LHCN-M2 (cell line): ENCODE measurements at regions not wholly inside any gene's neighbourhood (a gene's known extent, or its start where the extent isn't known, plus 50 kb on each side); places are given as distances from the start of the nearest gene placed in this dataset.

ENCODE experiments used
- DNase-seq: peaks from one replicate; pipeline ENCODE4 v3.0.0-alpha.2; 2012; ENCODE audit warnings: low read depth

DNA sequence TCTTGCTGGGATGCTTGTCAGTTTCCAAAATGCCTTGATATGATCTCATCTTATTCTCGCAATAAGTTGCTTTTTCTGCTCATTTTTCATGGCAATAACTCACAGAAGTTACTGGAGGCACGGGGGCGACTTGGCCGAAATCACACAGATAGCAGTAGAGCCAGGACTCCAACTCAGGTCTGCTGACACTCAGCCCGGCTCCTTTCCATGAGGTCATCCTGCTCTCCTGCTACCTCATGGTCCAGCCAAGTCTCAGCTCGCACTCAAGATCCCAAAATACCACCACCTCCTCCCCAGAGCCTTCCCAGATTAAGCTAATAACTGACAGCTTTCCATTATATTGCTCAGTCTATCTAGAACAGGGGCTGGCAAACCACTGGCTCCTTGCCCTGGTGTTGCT, 269.5 kb downstream of the MAP2K4 start:
- DNase-seq, result no peak

GRCh38 chr17:12296209-12296625, 275.5 kb downstream of the MAP2K4 start:
- no peak for DNase-seq

- DNase-seq, result no peak
These were observed 280.9 kb downstream of the MAP2K4 start for GRCh38 chr17:12301551-12301950.

GRCh38 chr17:12302711-12303110, 282.0 kb downstream of the MAP2K4 start:
- no peak for DNase-seq

GRCh38 chr17:12310811-12311210, 290.1 kb downstream of the MAP2K4 start:
- no peak for DNase-seq

DNA sequence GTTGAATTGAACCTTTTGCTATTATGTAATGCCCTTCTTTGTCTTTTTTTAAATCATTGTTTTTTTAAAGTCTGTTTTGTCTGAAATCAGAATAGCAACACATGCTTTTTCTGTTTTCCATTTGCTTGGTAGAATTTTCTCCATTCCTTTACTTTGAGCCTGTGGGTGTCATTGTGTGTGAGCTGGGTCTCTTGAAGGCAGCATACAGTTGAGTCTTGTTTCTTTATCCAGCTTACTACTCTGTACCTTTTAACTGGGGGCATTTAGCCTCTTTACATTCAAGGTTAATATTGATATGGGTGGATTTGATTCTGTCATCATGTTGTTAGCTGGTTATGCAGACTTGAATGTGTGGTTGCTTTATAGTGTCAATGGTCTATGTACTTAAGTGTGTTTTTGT, 292.0 kb downstream of the MAP2K4 start:
- DNase-seq, result no peak

GRCh38 chr17:12313786-12314185, 293.1 kb downstream of the MAP2K4 start:
- no peak for DNase-seq

DNA sequence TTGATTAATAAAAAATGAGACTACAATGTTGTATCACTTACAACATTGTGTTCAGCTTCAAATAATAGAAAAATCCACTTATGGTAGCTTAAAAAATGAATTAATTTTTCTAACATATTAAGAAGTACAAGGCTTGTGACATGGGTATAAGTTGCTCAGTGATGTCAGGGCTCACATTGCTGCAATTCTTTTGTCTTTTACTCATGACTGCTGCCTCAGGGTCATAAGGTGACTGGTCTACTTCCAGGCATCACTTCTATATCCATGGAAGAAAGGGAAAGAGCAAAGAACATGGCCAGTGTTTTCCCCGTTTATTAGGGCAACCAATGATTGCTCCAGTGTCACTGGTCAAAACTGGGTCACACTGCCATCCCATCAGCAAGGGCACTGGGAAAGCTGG, 295.3 kb downstream of the MAP2K4 start:
- no peak for DNase-seq

DNA sequence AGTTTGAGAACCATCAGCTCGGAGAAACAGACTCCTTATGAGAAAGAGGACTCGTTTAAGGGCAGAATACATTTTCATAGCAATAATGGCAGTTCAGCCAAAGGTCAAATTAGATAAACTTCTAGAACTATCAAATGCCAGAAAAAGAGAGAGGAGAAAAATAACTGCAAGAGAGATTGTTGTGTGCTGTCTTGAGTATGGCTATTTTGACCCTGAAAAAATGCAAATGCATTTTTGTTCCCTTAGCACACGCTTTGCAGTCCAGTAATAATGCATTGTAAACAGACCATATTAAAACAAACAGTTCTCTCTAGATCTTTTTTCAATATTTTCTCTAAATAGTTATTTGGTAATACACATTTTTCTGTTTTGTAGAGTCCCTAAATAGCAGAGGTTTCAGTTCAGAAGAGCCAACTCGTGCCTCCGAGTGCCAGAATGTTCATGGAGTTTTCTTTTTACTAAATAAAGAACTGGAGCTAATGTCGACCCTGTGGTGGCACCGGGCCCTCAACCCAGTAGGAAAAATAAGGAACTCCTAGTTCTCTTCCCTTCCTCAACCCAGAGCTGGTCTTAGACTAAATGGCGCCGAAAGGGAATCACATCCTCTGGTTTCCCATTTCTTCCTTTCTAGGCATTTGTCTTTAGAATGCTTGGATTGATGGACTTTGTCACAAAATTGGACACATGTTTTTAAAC, 298.0 kb downstream of the MAP2K4 start:
- DNase-seq, result no peak

GRCh38 chr17:12320286-12320685, 299.6 kb downstream of the MAP2K4 start:
- DNase-seq, result peak; percentile 32

DNA sequence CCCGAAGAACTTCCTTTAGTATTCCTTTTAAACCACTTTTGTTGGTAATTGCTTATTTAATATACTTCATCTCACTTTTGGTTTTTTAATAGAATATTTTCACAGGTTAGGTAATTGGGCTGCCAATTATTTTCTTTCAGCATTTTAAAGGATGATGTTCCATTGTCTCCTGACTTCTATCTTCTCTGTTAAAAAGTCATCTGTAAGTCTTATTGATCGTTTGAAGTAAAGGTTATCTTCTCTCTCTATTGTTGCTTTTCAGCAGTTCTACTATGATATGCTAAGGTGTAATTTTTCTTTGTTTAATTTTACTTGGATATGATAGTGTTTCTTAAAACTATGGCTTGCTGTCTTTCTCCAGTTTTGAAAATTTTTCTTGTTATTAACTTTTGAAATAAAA, 307.5 kb downstream of the MAP2K4 start:
- DNase-seq, result no peak

DNA sequence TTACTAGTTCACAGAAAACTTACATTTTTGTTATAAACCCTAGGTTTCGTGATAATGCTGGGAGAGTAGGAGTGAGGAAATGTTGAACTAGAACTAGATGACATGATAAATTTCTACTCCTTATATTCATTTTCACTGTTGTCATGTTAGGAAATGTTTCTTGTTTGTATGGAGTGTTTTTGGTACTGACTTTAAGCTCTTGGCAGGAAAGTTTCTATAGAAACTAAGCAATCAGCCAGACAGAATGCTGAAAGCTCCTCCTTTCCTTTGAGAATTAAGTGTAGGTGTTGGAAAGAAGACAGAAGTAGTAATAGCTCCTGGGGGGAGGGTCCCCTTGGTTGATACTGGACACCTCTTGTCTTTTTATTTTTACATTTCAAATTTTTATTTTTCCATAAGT, 309.8 kb downstream of the MAP2K4 start:
- DNase-seq, result no peak

GRCh38 chr17:12341328-12341727, 320.7 kb downstream of the MAP2K4 start:
- no peak for DNase-seq

GRCh38 chr17:12342161-12342560, 321.5 kb downstream of the MAP2K4 start:
- no peak for DNase-seq

GRCh38 chr17:12342609-12343435, 322.1 kb downstream of the MAP2K4 start:
- no peak for DNase-seq

DNA sequence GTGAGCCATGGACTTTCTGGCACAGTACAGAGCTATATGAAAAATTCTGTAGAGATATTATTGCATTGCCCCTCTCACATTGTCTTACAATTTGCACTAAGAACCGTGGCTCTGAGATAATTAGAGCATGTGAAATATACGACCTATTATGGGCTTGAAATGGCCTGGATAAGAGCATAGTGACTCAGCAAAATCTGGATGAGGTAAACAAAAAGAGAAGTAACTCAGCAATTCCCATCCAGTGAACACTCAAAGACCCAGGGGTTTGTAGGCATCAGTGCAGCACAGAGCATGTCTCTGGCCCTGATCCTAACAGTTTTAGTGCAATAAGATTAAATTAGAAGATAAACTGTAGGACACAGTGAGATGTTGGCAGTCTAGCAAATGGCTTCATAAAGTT, 317.2 kb upstream of the MYOCD start:
- DNase-seq, result no peak

GRCh38 chr17:12349297-12349696, 316.4 kb upstream of the MYOCD start:
- DNase-seq, result no peak

GRCh38 chr17:12352127-12352526, 313.6 kb upstream of the MYOCD start:
- DNase-seq, result no peak

GRCh38 chr17:12357600-12357999, 308.1 kb upstream of the MYOCD start:
- DNase-seq, result no peak

GRCh38 chr17:12358477-12358876, 307.2 kb upstream of the MYOCD start:
- no peak for DNase-seq

DNA sequence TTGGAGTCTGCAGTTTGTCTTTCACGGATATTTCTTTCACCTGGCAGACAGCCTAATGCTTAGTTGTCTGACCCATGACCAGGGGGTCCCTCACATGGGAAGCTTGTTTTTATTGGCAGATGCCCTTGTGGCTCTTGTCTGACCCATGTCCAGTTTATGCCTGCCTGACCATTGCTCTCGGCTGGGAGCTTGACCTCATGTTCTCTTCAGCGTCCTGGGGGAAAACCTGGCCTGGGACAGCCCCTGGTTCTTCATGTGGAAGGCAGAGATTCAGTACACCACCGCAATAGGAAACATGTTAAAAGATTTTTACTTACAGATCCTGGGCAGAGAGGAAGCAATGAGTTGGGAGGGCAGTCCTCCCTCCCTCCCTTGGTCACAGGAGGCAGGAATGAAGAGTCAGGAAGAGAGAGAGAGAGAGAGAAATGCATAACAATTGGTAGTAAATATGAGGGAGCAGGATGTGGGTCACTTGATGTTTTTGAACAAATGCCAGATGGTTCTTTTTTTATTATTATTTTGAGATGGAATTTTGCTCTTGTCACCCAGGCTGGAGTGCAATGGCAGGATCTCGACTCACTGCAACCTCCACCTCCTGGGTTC, 302.7 kb upstream of the MYOCD start:
- DNase-seq, result no peak

- DNase-seq, result no peak
These were observed 299.9 kb upstream of the MYOCD start for GRCh38 chr17:12365805-12366204.

DNA sequence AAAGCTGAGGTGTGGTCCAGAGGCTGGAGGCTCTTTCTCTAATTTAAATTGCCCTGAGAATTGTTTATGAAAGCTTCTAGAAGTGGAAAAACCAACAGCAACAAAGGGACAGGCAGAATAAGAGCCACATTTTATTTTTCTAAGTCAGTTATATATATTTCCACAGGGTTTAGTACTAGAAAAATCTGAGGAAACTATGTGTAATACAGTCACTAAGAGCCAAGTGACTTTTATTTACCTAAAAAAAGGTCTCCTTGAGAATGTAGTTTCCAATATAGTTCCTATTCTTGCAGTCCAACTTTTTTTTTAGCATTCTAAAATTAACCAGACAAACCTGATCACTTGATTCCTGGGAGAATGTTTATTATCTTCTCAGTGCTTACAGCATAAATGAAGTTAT, 296.6 kb upstream of the MYOCD start:
- DNase-seq, result no peak
